ENCODE measurements at regions not wholly inside any gene's neighbourhood (a gene's known extent, or its start where the extent isn't known, plus 50 kb on each side); places are given as distances from the start of the nearest gene placed in this dataset.

DNA sequence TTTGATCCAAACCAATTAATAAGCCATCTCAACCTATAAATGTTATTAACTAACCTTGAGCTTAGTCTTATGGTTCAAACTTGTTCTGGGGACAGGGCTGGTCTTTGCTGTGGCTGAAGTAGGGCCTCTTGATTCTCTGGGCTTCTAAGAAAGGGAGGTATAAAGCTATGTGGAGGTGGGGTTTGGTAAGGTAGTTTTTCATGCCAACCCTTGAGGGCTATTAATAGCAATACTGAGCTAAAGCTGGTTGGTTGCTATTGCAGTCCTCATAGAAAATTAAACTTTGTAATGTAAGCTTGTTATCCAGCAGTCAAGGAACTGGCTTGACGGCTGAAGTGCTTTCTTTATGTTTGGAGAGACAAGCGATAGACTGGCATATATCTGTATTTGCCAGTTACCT is 112.1 kb downstream of the RND3 start:
- H3K4me3 ChIP-seq (ENCODE audit: insufficient read depth, low read length) = no peak overlapping the region

DNA sequence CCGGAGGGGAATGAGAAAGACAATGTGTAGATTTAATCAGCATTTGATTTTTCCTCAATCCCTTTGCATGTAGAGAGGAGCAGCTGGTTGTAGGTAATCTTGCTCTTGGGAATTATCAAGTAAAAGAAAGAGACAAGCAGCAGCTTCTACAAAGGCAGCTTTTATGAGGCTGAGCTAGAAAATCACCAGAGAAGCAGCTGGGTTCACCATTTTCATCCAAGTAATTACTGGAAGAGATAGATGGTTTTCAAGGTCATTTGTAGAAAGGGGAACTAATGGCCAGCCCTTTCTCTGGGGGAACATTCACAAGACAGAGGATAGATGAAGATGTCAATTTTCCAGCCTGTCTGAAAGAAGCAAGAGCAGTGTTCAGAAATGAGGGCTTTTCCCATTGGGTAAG is 113.0 kb downstream of the RND3 start:
- Histone ChIP-seq H3K4me3 (ENCODE audit: insufficient read depth, low read length) (no peak overlapping the region), H3K36me3 (ENCODE audit: insufficient read depth, low read length) (no peaks in the 10 kb centered on the region), H3K9me3 (ENCODE audit: low read depth, low read length) (no peaks in the 10 kb centered on the region), H3K27me3 (ENCODE audit: insufficient read depth, low read length) (no peaks in the 10 kb centered on the region), H4K20me1 (ENCODE audit: insufficient read depth, low read length) (no peaks in the 10 kb centered on the region), H2AFZ (ENCODE audit: low read length) (no peak overlapping the region), H3K27ac (ENCODE audit: low read depth, low read length) (no peak overlapping the region), H3K4me2 (ENCODE audit: insufficient read depth, low read length) (no peak overlapping the region), H3K79me2 (ENCODE audit: insufficient read depth, low read length) (no peaks in the 10 kb centered on the region), H3K4me1 (ENCODE audit: insufficient read depth, low read length) (peaks cover 5% of the 10 kb centered on the region)
- no peak for DNase-seq (ENCODE audit: insufficient read length, low spot score, missing footprints)
- TF ChIP-seq, protein P1, sequence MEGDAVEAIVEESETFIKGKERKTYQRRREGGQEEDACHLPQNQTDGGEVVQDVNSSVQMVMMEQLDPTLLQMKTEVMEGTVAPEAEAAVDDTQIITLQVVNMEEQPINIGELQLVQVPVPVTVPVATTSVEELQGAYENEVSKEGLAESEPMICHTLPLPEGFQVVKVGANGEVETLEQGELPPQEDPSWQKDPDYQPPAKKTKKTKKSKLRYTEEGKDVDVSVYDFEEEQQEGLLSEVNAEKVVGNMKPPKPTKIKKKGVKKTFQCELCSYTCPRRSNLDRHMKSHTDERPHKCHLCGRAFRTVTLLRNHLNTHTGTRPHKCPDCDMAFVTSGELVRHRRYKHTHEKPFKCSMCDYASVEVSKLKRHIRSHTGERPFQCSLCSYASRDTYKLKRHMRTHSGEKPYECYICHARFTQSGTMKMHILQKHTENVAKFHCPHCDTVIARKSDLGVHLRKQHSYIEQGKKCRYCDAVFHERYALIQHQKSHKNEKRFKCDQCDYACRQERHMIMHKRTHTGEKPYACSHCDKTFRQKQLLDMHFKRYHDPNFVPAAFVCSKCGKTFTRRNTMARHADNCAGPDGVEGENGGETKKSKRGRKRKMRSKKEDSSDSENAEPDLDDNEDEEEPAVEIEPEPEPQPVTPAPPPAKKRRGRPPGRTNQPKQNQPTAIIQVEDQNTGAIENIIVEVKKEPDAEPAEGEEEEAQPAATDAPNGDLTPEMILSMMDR (IDR thresholded peaks at IDR 0.05; ENCODE audit: extremely low read depth, low read depth, low read length) = no peak

More for the DNA sequence above, 112.1 kb downstream of the RND3 start:
- H4K20me1 ChIP-seq (ENCODE audit: insufficient read depth, low read length) = no peaks in the 10 kb centered on the region
- H2AFZ ChIP-seq (ENCODE audit: low read length) = no peak overlapping the region
- no peak overlapping the region for H3K27ac ChIP-seq (ENCODE audit: low read depth, low read length)
- H3K4me1 ChIP-seq (ENCODE audit: insufficient read depth, low read length) = peaks cover 5% of the 10 kb centered on the region
- no peak for DNase-seq (ENCODE audit: insufficient read length, low spot score, missing footprints)
- no peaks in the 10 kb centered on the region for H3K9me3 ChIP-seq (ENCODE audit: low read depth, low read length)
- no peak overlapping the region for H3K4me2 ChIP-seq (ENCODE audit: insufficient read depth, low read length)
- no peaks in the 10 kb centered on the region for H3K36me3 ChIP-seq (ENCODE audit: insufficient read depth, low read length)
- TF ChIP-seq, protein P1 (IDR thresholded peaks at IDR 0.05; ENCODE audit: extremely low read depth, low read depth, low read length) = no peak
- H3K27me3 ChIP-seq (ENCODE audit: insufficient read depth, low read length) = no peaks in the 10 kb centered on the region
- no peaks in the 10 kb centered on the region for H3K79me2 ChIP-seq (ENCODE audit: insufficient read depth, low read length)

DNA sequence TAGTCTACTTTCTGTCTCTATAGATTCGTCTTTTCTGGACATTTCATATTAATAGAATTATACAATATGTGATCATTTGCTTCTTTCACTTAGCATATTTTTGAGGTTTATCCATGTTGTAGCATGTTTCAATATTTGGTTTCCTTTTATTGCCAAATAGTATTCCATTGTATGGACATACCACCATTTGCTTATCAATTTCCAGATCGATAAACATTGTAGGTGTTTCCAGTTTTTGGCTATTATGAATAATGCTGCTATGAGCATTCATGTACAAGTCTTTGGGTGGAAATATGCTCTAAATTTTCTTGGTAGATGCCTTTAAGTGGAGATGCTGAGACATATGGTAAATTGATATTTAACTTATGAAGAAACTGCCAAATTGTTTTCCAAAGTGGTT is 114.1 kb downstream of the RND3 start:
- Histone ChIP-seq H3K4me3 (ENCODE audit: insufficient read depth, low read length) (no peak overlapping the region), H3K27ac (ENCODE audit: low read depth, low read length) (no peak overlapping the region), H3K4me2 (ENCODE audit: insufficient read depth, low read length) (no peak overlapping the region), H3K79me2 (ENCODE audit: insufficient read depth, low read length) (no peaks in the 10 kb centered on the region), H3K9me3 (ENCODE audit: low read depth, low read length) (no peaks in the 10 kb centered on the region), H4K20me1 (ENCODE audit: insufficient read depth, low read length) (no peaks in the 10 kb centered on the region), H3K36me3 (ENCODE audit: insufficient read depth, low read length) (no peaks in the 10 kb centered on the region), H3K4me1 (ENCODE audit: insufficient read depth, low read length) (peaks cover 5% of the 10 kb centered on the region), H3K27me3 (ENCODE audit: insufficient read depth, low read length) (no peaks in the 10 kb centered on the region), H2AFZ (ENCODE audit: low read length) (no peak overlapping the region)
- no peak for DNase-seq (ENCODE audit: insufficient read length, low spot score, missing footprints)
- TF ChIP-seq, protein P1 (IDR thresholded peaks at IDR 0.05; ENCODE audit: extremely low read depth, low read depth, low read length) = no peak

DNA sequence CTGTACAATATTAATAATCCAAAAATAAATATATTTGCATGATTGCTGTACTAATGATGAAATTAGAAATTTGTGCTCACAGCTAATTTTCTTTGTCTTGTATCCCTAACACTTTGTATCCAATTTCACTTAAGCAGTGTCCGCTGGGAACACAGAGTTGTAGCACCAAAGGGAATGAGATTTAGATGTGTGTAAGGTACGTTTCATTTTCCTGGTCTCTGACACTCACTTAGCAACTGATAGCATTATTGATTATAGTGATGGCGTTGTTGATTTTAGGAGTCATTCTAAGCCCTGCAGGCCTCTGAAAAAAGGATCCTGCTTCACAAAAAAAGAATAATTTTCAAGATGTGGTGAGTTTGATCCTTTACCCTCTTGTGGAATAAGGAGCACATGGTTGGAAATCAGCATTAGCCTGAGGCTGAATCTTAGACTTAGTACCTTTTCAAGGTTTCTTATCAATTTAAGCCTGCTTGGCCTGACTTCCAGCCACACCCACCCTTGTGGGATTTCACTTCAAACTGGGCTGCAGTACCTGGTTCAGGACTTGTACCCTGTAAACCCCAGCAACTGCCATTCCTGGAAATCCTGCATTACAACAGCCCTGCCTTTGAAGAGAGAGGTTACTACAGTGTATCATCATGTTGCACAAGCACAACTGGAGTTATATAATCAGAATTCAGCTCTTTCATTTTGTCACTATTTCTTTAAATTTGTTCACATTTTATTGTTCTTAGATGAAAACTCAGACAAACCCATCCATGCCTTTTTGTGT is 116.2 kb downstream of the RND3 start:
- no peaks in the 10 kb centered on the region for H3K79me2 ChIP-seq (ENCODE audit: insufficient read depth, low read length)
- no peaks in the 10 kb centered on the region for H3K36me3 ChIP-seq (ENCODE audit: insufficient read depth, low read length)
- no peaks in the 10 kb centered on the region for H4K20me1 ChIP-seq (ENCODE audit: insufficient read depth, low read length)
- no peak overlapping the region for H3K27ac ChIP-seq (ENCODE audit: low read depth, low read length)
- no peaks in the 10 kb centered on the region for H3K9me3 ChIP-seq (ENCODE audit: low read depth, low read length)
- H3K4me3 ChIP-seq (ENCODE audit: insufficient read depth, low read length) = no peak overlapping the region
- H2AFZ ChIP-seq (ENCODE audit: low read length) = no peak overlapping the region
- H3K27me3 ChIP-seq (ENCODE audit: insufficient read depth, low read length) = no peaks in the 10 kb centered on the region
- no peaks in the 10 kb centered on the region for H3K4me1 ChIP-seq (ENCODE audit: insufficient read depth, low read length)
- no peak for DNase-seq (ENCODE audit: insufficient read length, low spot score, missing footprints)
- no peak overlapping the region for H3K4me2 ChIP-seq (ENCODE audit: insufficient read depth, low read length)
- TF ChIP-seq, protein P1 (IDR thresholded peaks at IDR 0.05; ENCODE audit: extremely low read depth, low read depth, low read length) = no peak

All from osteoblast (primary cell).